ENCODE measurements at regions not wholly inside any gene's neighbourhood (a gene's known extent, or its start where the extent isn't known, plus 50 kb on each side); places are given as distances from the start of the nearest gene placed in this dataset.

GRCh38 chr7:25861601-25862260 is 290.3 kb upstream of the NFE2L3 start:
- H3K27ac ChIP-seq = no peak overlapping the region
- no peak for TF ChIP-seq EP300 (IDR thresholded peaks at IDR 0.05)
- TF ChIP-seq POLR2AphosphoS5 (IDR thresholded peaks at IDR 0.05) = peak; percentile 2
- H3K4me3 ChIP-seq = no peak overlapping the region
- H3K9me3 ChIP-seq = peaks cover 0 to 33% (median 0%) of the 10 kb centered on the region in 3 donors
- peaks cover 0 to 27% (median 3%) of the 10 kb centered on the region in 3 donors for H3K4me1 ChIP-seq
- H3K36me3 ChIP-seq = no peaks in the 10 kb centered on the region
- H3K27me3 ChIP-seq = peaks cover 100% of the 10 kb centered on the region
- WGBS, 2 donors (ENCODE audit: low coverage in 1 of 2) = 6 to 11% methylated on average over 14 to 15 of the region's 15 CpGs
- ATAC-seq = no peak

GRCh38 chr7:25862261-25863004 is 289.6 kb upstream of the NFE2L3 start:
- Histone ChIP-seq H3K27ac (no peak overlapping the region), H3K27me3 (peaks cover 100% of the 10 kb centered on the region), H3K36me3 (no peaks in the 10 kb centered on the region), H3K4me3 (peak overlapping the region in 1 of 2 donors; percentile 13), H3K9me3 (peaks cover 0 to 33% (median 0%) of the 10 kb centered on the region in 3 donors), H3K4me1 (peaks cover 0 to 20% (median 3%) of the 10 kb centered on the region in 3 donors)
- WGBS, 2 donors (ENCODE audit: low coverage in 1 of 2) = 0 to 3% methylated on average over 5 to 27 of the region's 45 CpGs
- peak; percentile 87 for ATAC-seq
- TF ChIP-seq POLR2A (IDR thresholded peaks at IDR 0.05) (no peak), POLR2AphosphoS5 (IDR thresholded peaks at IDR 0.05) (no peak), EP300 (IDR thresholded peaks at IDR 0.05) (no peak), CTCF (IDR thresholded peaks at IDR 0.05) (no peak)

- Histone ChIP-seq H3K27ac (no peak overlapping the region), H3K4me3 (no peak overlapping the region), H3K9me3 (peaks cover 0 to 33% (median 0%) of the 10 kb centered on the region in 3 donors), H3K36me3 (no peaks in the 10 kb centered on the region), H3K4me1 (peaks cover 0 to 18% (median 3%) of the 10 kb centered on the region in 3 donors), H3K27me3 (peaks cover 100% of the 10 kb centered on the region)
- ATAC-seq = no peak
- TF ChIP-seq POLR2AphosphoS5 (IDR thresholded peaks at IDR 0.05) (peak; percentile 7), CTCF (IDR thresholded peaks at IDR 0.05) (no peak)
- WGBS, 2 donors (ENCODE audit: low coverage in 1 of 2) = 12 to 13% methylated on average over 13 of the region's 13 CpGs
Observed at GRCh38 chr7:25863005-25863728, 288.8 kb upstream of the NFE2L3 start.

GRCh38 chr7:25863729-25864110 is 288.3 kb upstream of the NFE2L3 start:
- Histone ChIP-seq H3K27ac (no peak overlapping the region), H3K9me3 (peaks cover 0 to 33% (median 0%) of the 10 kb centered on the region in 3 donors), H3K4me1 (peaks cover 0 to 18% (median 3%) of the 10 kb centered on the region in 3 donors), H3K27me3 (peaks cover 100% of the 10 kb centered on the region), H3K36me3 (no peaks in the 10 kb centered on the region), H3K4me3 (no peak overlapping the region)
- TF ChIP-seq POLR2A (IDR thresholded peaks at IDR 0.05) = no peak
- no peak for TF ChIP-seq POLR2AphosphoS5 (IDR thresholded peaks at IDR 0.05)
- TF ChIP-seq EP300 (IDR thresholded peaks at IDR 0.05) = no peak
- TF ChIP-seq CTCF (IDR thresholded peaks at IDR 0.05) = no peak
- no peak for ATAC-seq
- 11 to 14% methylated on average over 3 of the region's 3 CpGs for WGBS, 2 donors (ENCODE audit: low coverage in 1 of 2)

- TF ChIP-seq POLR2AphosphoS5 (IDR thresholded peaks at IDR 0.05) (no peak), EP300 (IDR thresholded peaks at IDR 0.05) (no peak), CTCF (IDR thresholded peaks at IDR 0.05) (no peak), POLR2A (IDR thresholded peaks at IDR 0.05) (no peak)
- Histone ChIP-seq H3K4me3 (no peak overlapping the region), H3K36me3 (no peaks in the 10 kb centered on the region), H3K27ac (no peak overlapping the region), H3K27me3 (peaks cover 100% of the 10 kb centered on the region), H3K4me1 (peaks cover 0 to 18% (median 3%) of the 10 kb centered on the region in 3 donors), H3K9me3 (peaks cover 0 to 26% (median 0%) of the 10 kb centered on the region in 3 donors)
- ATAC-seq = no peak
- 45 to 67% methylated on average over 1 of the region's 1 CpG for WGBS, 2 donors (ENCODE audit: low coverage in 1 of 2)
Observed at GRCh38 chr7:25864511-25864910, 287.5 kb upstream of the NFE2L3 start.

Data from gastroesophageal sphincter (tissue), 4 donors.